ENCODE measurements at regions not wholly inside any gene's neighbourhood (a gene's known extent, or its start where the extent isn't known, plus 50 kb on each side); places are given as distances from the start of the nearest gene placed in this dataset.

- no peak for DNase-seq (ENCODE audit: low read depth in 2 of 2)
These were observed 241.6 kb upstream of the VRK2 start for GRCh38 chr2:57804971-57805370.

- DNase-seq (ENCODE audit: low read depth in 2 of 2): no peak
These were observed 240.1 kb upstream of the VRK2 start for GRCh38 chr2:57806449-57806968.

- no peak for DNase-seq (ENCODE audit: low read depth in 2 of 2)
These were observed 237.4 kb upstream of the VRK2 start for GRCh38 chr2:57809230-57809629.

GRCh38 chr2:57821088-57821487, 225.5 kb upstream of the VRK2 start:
- no peak for DNase-seq (ENCODE audit: low read depth in 2 of 2)

- DNase-seq (ENCODE audit: low read depth in 2 of 2): no peak
These were observed 218.4 kb upstream of the VRK2 start for GRCh38 chr2:57828221-57828620.

- no peak for DNase-seq (ENCODE audit: low read depth in 2 of 2)
These were observed 211.9 kb upstream of the VRK2 start for GRCh38 chr2:57834666-57835065.

GRCh38 chr2:57842531-57842930, 204.1 kb upstream of the VRK2 start:
- DNase-seq (ENCODE audit: low read depth in 2 of 2): no peak

GRCh38 chr2:57843158-57843557, 203.4 kb upstream of the VRK2 start:
- no peak for DNase-seq (ENCODE audit: low read depth in 2 of 2)

- no peak for DNase-seq (ENCODE audit: low read depth in 2 of 2)
These were observed 197.9 kb upstream of the VRK2 start for GRCh38 chr2:57848723-57849122.

- no peak for DNase-seq (ENCODE audit: low read depth in 2 of 2)
These were observed 196.8 kb upstream of the VRK2 start for GRCh38 chr2:57849843-57850242.

GRCh38 chr2:57850415-57851130, 196.0 kb upstream of the VRK2 start:
- DNase-seq (ENCODE audit: low read depth in 2 of 2): no peak

GRCh38 chr2:57855212-57855611, 191.4 kb upstream of the VRK2 start:
- no peak for DNase-seq (ENCODE audit: low read depth in 2 of 2)

- no peak for DNase-seq (ENCODE audit: low read depth in 2 of 2)
These were observed 186.9 kb upstream of the VRK2 start for GRCh38 chr2:57859755-57860154.

- no peak for DNase-seq (ENCODE audit: low read depth in 2 of 2)
These were observed 184.5 kb upstream of the VRK2 start for GRCh38 chr2:57862153-57862552.

GRCh38 chr2:57862727-57863126, 183.9 kb upstream of the VRK2 start:
- no peak for DNase-seq (ENCODE audit: low read depth in 2 of 2)

- no peak for DNase-seq (ENCODE audit: low read depth in 2 of 2)
These were observed 181.7 kb upstream of the VRK2 start for GRCh38 chr2:57864926-57865325.

- DNase-seq (ENCODE audit: low read depth in 2 of 2): no peak
These were observed 178.9 kb upstream of the VRK2 start for GRCh38 chr2:57867730-57868129.

- DNase-seq (ENCODE audit: low read depth in 2 of 2): no peak
These were observed 177.9 kb upstream of the VRK2 start for GRCh38 chr2:57868619-57869139.

GRCh38 chr2:57869758-57870344, 176.8 kb upstream of the VRK2 start:
- DNase-seq (ENCODE audit: low read depth in 2 of 2): no peak

- DNase-seq (ENCODE audit: low read depth in 2 of 2): no peak
These were observed 170.3 kb upstream of the VRK2 start for GRCh38 chr2:57876313-57876712.

GRCh38 chr2:57877811-57878170, 168.8 kb upstream of the VRK2 start:
- DNase-seq (ENCODE audit: low read depth in 2 of 2): no peak

GRCh38 chr2:57878171-57878865, 168.3 kb upstream of the VRK2 start:
- no peak for DNase-seq (ENCODE audit: low read depth in 2 of 2)

GRCh38 chr2:57878866-57879210, 167.8 kb upstream of the VRK2 start:
- DNase-seq (ENCODE audit: low read depth in 2 of 2): no peak

All from stimulated activated CD8-positive, alpha-beta memory T cell treated with anti-CD3 and anti-CD28 coated beads, Interleukin-7, amount 100 ng/mL, for 1 hour (primary cell).